SK-N-SH (cell line): ENCODE measurements at regions not wholly inside any gene's neighbourhood (a gene's known extent, or its start where the extent isn't known, plus 50 kb on each side); places are given as distances from the start of the nearest gene placed in this dataset.

Experiments used
- CTCF ChIP-seq: fragments of 200-600 bp; sonication (generic); IDR thresholded peaks from 2 replicates; pipeline ENCODE4 v1.6.1; 2017; ENCODE audit warnings: antibody characterized with exemption, mild to moderate bottlenecking, moderate library complexity
- FOXM1 ChIP-seq: IDR thresholded peaks from 2 replicates; pipeline ENCODE4 v1.4.0; 2012; ENCODE audit warnings: low read depth, mild to moderate bottlenecking
- MAX ChIP-seq: IDR thresholded peaks from 2 replicates; pipeline ENCODE4 v1.4.0; 2012; ENCODE audit warnings: low read depth
- NFIC ChIP-seq: IDR thresholded peaks from 2 replicates; pipeline ENCODE4 v1.4.0; 2012; ENCODE audit warnings: borderline replicate concordance
- USF1 ChIP-seq: IDR thresholded peaks from 2 replicates; pipeline ENCODE4 v1.4.0; 2012; ENCODE audit warnings: low read depth, borderline replicate concordance
- ZBTB33 ChIP-seq: IDR thresholded peaks from 2 replicates; pipeline ENCODE4 v1.4.0; 2012; ENCODE audit warnings: low read depth, borderline replicate concordance

GRCh38 chr4:23577398-23577797, 312.4 kb downstream of the PPARGC1A start:
- TF ChIP-seq MAX (no peak), CTCF (no peak), USF1 (no peak), FOXM1 (no peak), NFIC (no peak), ZBTB33 (no peak)
